NB4 (cell line): ENCODE measurements at regions not wholly inside any gene's neighbourhood (a gene's known extent, or its start where the extent isn't known, plus 50 kb on each side); places are given as distances from the start of the nearest gene placed in this dataset.

Experiments used
- POLR2A ChIP-seq: IDR thresholded peaks from 2 replicates; pipeline ENCODE4 v1.6.1; 2011; ENCODE audit warnings: mild to moderate bottlenecking; ENCODE audit not compliant: insufficient read length; ENCODE audit errors: extremely low read depth
- TF ChIP-seq, protein P1 (sequence below): IDR thresholded peaks from 2 replicates; pipeline ENCODE4 v1.6.1; 2011; ENCODE audit warnings: low read depth, low read length
- TF ChIP-seq, protein P2 (sequence below): IDR thresholded peaks from one replicate; pipeline ENCODE4 v1.5.1; 2012; ENCODE audit warnings: low read depth, low read length

DNA sequence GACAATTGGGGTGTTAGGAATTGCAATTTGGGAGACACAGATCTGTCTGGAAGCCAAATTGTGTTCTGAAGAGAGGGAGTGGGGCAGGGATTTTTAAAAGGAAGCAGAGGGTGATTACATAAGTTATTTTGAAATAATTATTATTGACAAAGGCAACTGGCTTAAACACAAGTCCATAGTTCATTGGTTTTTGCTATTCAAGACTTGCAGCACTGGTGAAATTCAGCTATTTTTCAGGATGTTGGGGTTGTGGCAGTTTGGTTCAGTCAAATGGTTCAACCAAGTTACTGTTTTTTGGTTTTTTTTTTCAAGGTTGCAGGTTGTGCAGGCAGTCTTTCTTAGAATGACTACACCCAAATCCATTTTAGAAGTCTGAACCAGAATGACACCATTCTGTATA lies 300.0 kb upstream of the DEPDC1 start:
- TF ChIP-seq, protein P1, sequence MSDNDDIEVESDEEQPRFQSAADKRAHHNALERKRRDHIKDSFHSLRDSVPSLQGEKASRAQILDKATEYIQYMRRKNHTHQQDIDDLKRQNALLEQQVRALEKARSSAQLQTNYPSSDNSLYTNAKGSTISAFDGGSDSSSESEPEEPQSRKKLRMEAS, result no peak
- TF ChIP-seq, protein P2, sequence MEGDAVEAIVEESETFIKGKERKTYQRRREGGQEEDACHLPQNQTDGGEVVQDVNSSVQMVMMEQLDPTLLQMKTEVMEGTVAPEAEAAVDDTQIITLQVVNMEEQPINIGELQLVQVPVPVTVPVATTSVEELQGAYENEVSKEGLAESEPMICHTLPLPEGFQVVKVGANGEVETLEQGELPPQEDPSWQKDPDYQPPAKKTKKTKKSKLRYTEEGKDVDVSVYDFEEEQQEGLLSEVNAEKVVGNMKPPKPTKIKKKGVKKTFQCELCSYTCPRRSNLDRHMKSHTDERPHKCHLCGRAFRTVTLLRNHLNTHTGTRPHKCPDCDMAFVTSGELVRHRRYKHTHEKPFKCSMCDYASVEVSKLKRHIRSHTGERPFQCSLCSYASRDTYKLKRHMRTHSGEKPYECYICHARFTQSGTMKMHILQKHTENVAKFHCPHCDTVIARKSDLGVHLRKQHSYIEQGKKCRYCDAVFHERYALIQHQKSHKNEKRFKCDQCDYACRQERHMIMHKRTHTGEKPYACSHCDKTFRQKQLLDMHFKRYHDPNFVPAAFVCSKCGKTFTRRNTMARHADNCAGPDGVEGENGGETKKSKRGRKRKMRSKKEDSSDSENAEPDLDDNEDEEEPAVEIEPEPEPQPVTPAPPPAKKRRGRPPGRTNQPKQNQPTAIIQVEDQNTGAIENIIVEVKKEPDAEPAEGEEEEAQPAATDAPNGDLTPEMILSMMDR, result no peak
- no peak for TF ChIP-seq POLR2A
